8988T (cell line): ENCODE measurements at regions not wholly inside any gene's neighbourhood (a gene's known extent, or its start where the extent isn't known, plus 50 kb on each side); places are given as distances from the start of the nearest gene placed in this dataset.

Experiments used
- DNase-seq: peaks from one replicate; pipeline ENCODE4 v3.0.0; 2011

- no peak for DNase-seq
These were observed 426.6 kb upstream of the B3GALT2 start for GRCh38 chr1:193613041-193613440.

- DNase-seq, result no peak
These were observed 423.2 kb upstream of the B3GALT2 start for GRCh38 chr1:193609592-193609991.

- no peak for DNase-seq
These were observed 421.4 kb upstream of the B3GALT2 start for GRCh38 chr1:193607787-193608186.

- DNase-seq, result no peak
These were observed 419.6 kb upstream of the B3GALT2 start for GRCh38 chr1:193606035-193606434.

GRCh38 chr1:193602705-193603104, 416.3 kb upstream of the B3GALT2 start:
- no peak for DNase-seq

GRCh38 chr1:193593147-193593885, 406.9 kb upstream of the B3GALT2 start:
- no peak for DNase-seq

DNA sequence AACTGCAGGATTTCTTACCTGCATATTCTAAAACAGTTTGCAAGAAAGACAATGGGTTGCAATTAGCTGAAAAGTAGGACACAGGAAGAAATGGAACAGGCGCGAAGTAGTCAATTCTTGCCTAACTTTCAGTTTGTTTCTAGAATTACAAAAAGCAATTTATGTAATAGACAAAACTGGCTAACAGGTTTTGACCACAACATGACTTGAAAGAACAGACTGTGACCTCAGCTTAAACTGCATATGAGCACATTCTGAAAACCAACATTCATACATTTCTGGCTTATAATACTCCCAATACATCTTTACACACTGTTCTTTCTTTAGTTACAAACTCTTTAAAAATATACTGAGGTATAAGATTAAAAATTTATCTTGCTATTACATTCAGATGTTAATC, 405.9 kb upstream of the B3GALT2 start:
- DNase-seq, result no peak

- no peak for DNase-seq
These were observed 403.7 kb upstream of the B3GALT2 start for GRCh38 chr1:193590102-193590501.

DNA sequence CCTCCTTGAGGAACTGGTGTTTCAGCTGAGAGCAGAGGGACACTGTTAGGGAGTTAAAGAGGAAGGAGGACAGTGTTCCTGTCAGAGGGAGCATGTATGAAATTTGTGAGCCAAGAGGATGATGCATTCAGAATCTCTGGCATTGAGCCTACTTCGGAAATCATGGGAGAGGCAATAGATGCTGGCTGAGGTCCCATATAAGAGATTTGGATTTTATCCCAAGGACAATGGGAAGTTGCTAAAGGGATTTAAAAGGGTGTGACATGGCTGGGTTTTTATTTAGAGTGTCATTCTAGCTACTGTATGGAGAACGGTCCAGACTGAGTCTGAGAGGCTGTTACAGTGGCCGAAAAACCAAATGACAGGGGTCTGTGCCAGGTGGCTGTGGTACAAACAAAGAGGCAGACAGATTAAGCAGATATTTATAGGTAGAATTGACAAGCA, 403.2 kb upstream of the B3GALT2 start:
- DNase-seq, result no peak

DNA sequence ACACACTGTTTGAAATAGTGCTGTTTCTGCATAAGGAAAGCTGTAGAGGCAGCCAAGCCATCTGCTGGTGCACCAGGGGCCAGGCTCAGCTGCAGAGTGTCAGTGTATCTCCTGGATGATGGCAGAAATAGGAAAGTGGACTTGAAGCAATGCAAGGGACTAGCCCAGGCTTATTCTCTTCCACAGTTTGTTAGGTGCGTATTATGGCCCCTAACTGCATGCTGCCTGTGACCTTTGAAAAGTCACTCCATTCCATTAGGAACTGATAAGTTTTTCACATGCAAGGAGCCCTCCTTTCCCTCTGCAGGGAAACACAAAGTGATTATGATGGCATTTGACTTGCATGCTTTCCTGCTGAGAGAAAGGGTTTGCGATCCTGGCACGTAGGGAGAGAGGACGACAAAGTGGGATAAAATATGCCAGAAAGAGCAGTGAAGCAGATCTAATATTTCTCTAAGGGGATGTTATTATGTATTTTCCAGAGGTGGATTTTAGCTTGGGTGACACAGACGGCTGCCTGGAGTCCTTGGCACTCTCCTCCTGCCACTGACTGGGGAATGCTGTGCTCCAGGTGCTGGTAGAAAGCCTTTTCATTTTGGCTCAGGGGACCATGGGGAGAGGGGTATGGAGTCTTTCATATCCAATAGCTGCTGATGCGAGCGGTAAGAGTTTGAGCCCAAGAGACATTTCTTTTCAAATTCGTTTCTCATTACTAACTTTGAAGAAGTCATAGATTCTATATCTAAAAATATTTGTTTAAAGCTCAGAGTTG, 402.1 kb upstream of the B3GALT2 start:
- DNase-seq, result no peak

DNA sequence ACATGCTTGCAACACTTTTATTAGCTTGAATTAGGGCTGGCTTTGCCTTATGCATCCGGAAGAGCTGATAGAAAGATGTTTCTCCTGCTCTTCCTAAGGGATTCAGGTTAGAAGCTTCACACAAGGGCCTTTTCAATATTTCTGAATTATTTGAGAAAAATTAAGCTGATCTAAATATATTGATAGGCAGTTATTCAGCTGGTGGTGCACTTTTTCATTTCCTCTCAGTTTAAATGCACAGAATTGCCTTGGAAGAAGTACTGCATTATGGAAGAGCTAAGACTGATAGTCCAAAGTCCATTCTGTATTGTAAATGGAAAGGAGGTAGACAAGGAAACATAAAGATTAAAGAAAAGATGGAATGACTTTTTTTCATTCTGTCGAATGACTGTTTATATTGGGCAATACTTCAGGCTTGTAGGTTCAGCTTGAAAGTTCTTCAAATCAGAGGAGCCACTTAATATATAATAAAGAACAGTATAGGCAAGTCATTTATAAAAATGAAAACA, 398.4 kb upstream of the B3GALT2 start:
- no peak for DNase-seq

- DNase-seq, result no peak
These were observed 394.9 kb upstream of the B3GALT2 start for GRCh38 chr1:193581341-193581740.

DNA sequence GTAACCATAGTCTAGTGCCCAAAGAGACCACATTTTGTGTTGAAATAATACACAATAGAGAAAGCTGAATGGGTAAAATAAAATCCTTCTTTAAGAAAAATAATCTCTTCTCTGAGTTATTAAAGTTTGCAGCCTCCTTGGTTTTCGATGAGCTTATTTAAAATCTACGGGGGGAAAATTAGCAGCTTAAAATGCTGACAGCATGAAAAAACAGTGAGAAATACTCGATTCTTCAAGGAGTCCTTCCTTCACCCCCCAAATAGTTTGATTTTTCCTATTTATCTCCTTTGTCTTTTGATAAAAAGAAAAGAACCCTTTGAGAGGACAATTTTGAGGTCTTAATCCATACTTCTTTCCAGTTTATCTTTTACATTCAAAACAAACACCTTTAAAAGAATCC, 394.0 kb upstream of the B3GALT2 start:
- no peak for DNase-seq

- DNase-seq, result no peak
These were observed 392.9 kb upstream of the B3GALT2 start for GRCh38 chr1:193579323-193579722.

GRCh38 chr1:193574913-193575312, 388.5 kb upstream of the B3GALT2 start:
- no peak for DNase-seq

GRCh38 chr1:193569983-193570269, 383.5 kb upstream of the B3GALT2 start:
- DNase-seq, result no peak

DNA sequence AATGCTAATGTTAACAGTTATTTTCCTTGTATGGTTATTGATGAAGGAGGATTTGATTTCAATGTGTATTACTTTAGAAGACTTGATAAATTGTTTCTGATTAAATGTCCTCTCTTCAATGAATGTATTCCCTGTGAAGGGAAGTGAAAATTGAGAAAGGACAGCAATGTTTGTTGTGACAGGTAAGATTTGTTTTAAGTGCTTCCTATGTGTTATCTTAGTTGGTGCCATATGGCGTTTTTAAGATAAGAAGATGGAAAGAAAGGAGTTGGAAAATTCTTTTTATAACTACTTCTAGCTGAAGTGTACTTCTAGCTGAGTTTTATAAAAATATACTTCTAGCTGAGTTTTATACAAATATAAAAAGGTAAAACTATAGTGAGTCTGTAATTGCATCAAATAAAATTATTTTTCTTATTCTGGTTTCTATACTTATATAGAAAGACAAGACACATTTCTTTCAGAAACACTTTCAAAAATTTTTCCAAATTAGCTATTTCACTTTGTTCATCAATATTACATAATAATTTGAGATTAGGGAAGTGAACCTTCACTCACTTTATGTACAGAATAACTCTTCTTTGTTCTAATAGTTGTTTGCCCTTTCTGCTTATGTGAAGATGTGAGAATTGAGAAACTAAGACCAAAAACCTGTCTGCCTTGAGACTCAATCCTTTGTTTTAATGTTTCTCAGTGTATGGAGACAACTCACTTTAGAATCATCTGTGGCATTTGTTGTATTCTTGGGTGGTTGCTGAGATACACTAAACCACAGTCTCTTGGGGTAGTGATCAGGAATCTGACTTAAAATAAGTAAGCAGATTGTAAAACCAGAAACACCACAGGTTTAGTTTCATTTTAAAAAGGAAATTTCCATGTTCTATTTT, 382.9 kb upstream of the B3GALT2 start:
- DNase-seq, result no peak

- no peak for DNase-seq
These were observed 382.1 kb upstream of the B3GALT2 start for GRCh38 chr1:193568512-193568911.

- no peak for DNase-seq
These were observed 381.5 kb upstream of the B3GALT2 start for GRCh38 chr1:193567937-193568336.

DNA sequence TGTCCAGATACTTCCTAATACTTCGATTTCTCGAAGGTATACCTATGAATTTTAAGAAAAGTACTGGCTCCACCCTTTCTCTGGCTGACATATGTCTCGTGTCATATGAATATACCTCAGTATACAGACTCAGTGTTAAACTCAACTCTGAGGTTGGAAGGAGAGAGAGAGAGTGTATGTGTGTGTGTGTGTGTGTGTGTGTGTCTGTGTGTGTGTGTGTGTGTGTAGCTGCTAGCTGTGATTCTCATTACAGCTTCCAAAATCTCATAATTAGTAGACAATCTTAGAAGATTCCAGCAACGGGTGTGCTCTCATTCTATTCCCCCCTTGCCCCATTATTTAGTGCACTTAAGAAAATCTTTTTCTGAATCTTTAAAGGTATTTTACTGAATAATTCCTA, 380.3 kb upstream of the B3GALT2 start:
- no peak for DNase-seq

DNA sequence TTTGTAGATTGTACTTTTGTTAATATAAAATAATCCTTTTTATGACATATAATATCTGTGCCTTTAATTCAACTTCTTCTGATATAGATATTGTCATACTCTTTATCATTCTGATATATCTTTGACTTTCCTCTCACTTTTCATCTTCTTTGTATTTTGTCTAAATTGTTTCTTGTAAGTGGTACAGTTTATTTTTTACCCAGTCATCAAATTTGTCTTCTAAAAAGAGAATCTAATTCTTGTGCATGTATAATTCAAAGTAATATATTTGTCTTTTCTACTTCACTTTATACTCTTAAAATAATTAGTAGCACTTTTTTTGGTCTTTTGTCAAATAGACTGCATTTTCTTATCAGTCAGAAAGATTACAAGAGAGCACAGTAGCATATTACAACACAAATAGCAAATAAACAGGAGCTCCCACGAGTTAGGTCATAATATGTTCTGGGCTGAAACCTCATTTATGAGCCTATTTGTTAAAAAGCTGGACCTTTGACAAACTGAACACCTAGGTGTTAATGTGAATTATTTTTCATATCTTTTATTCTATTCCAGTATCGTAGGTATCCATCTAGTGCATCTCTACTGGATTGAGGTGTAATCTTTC, 379.7 kb upstream of the B3GALT2 start:
- no peak for DNase-seq

DNA sequence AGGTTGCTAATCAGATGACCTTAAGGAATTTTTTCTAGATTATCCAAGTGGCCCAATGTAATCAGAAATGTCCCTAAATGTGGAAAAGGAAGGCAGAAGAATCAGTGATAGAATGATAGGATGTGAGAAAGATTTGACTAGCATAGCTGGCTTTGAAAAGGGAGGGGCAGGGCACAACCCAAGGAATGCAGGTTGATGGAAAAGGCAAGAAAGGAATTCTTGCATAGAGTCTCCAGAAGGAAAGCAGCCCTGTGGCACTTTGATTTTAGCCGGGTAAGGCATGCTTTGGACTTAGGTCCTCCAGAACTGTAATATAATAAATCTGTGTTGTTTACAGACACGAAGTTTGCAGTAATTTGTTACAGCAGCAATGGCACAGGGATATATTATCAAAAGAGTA, 375.7 kb upstream of the B3GALT2 start:
- DNase-seq, result no peak

- no peak for DNase-seq
These were observed 372.1 kb upstream of the B3GALT2 start for GRCh38 chr1:193558491-193559028.
